ENCODE measurements at regions not wholly inside any gene's neighbourhood (a gene's known extent, or its start where the extent isn't known, plus 50 kb on each side); places are given as distances from the start of the nearest gene placed in this dataset.

DNA sequence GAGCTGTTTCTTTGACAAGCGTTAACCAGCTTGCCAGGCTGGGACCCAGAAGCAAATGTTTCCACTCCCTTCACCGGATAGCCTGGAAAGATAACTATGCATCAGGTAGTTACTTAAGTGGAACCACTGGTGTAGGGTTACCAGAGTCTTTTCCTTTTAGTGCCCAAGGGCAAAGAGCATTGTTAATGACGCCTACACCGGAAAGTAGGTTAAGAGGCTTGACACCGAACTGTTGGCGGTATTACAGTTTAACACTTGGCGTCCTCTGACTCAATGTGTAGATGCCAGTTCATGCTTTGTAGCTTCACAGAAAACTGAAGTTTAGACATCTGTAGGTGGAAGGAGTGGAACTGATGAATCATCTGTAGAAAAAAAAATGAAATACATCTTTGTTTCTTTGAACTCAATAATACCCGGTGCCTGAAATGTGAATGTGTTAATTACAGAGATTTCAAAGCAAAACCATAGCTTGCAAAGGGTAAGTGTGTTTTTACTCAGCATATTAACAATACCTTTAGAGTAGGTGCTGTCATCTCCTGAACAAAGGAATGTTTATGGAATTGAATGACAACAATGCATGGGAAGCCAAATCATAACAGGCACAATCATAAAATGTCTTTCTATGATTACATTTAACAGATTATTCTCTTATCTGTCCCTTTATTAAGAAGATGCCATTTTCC, 426.7 kb upstream of the SALL1 start:
- Mint-ChIP-seq H3K27me3 (peaks cover 21% of the 10 kb centered on the region), H3K4me1 (ENCODE audit: low read depth) (no peaks in the 10 kb centered on the region), H3K36me3 (ENCODE audit: insufficient read depth) (no peaks in the 10 kb centered on the region), H3K9me3 (ENCODE audit: low read depth) (no peaks in the 10 kb centered on the region), H3K4me3 (ENCODE audit: low read depth) (no peak overlapping the region), H3K27ac (no peak overlapping the region)
- TF ChIP-seq, protein P1, sequence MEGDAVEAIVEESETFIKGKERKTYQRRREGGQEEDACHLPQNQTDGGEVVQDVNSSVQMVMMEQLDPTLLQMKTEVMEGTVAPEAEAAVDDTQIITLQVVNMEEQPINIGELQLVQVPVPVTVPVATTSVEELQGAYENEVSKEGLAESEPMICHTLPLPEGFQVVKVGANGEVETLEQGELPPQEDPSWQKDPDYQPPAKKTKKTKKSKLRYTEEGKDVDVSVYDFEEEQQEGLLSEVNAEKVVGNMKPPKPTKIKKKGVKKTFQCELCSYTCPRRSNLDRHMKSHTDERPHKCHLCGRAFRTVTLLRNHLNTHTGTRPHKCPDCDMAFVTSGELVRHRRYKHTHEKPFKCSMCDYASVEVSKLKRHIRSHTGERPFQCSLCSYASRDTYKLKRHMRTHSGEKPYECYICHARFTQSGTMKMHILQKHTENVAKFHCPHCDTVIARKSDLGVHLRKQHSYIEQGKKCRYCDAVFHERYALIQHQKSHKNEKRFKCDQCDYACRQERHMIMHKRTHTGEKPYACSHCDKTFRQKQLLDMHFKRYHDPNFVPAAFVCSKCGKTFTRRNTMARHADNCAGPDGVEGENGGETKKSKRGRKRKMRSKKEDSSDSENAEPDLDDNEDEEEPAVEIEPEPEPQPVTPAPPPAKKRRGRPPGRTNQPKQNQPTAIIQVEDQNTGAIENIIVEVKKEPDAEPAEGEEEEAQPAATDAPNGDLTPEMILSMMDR (IDR thresholded peaks at IDR 0.05; ENCODE audit: unreplicated experiment): no peak
- no peak for DNase-seq (ENCODE audit: low spot score, unreplicated experiment)

DNA sequence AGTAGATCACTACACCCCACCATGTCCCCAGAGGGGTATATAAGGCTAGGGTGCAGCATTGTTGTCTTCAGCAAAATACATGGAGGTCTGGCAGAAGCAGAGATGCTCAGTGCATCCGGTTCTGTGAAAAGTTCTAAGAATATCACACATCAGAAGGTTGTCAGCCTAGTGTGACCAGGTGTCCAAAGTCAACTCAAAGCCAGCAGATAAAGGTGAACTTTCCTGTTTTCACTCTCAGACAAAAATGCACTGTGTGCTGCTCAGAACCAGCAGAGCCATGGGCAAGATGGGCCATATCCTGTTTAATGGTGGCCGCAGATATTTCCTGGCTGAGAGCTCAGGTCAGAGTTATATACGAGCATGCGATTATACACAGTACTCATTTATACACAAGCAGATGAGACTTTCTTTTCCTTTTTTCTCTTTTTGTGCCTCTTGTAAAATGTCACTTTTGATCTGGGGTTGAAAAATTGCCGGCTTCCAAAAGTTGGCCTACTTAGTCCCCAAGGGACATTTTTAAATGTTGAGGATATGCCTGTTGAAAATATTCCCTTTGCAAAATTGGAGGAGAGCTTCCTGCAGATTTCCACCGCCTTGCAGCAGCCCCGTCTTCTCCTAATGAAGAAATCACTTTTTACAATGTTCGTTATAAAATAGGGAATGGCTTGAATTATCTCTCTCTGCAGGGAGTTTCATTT, 425.6 kb upstream of the SALL1 start:
- no peak overlapping the region for H3K27ac Mint-ChIP-seq
- H3K4me3 Mint-ChIP-seq (ENCODE audit: low read depth): no peak overlapping the region
- TF ChIP-seq, protein P1 (IDR thresholded peaks at IDR 0.05; ENCODE audit: unreplicated experiment): no peak
- no peak for DNase-seq (ENCODE audit: low spot score, unreplicated experiment)
- H3K4me1 Mint-ChIP-seq (ENCODE audit: low read depth): no peaks in the 10 kb centered on the region
- H3K36me3 Mint-ChIP-seq (ENCODE audit: insufficient read depth): no peaks in the 10 kb centered on the region
- H3K27me3 Mint-ChIP-seq: peaks cover 26% of the 10 kb centered on the region
- H3K9me3 Mint-ChIP-seq (ENCODE audit: low read depth): no peaks in the 10 kb centered on the region

DNA sequence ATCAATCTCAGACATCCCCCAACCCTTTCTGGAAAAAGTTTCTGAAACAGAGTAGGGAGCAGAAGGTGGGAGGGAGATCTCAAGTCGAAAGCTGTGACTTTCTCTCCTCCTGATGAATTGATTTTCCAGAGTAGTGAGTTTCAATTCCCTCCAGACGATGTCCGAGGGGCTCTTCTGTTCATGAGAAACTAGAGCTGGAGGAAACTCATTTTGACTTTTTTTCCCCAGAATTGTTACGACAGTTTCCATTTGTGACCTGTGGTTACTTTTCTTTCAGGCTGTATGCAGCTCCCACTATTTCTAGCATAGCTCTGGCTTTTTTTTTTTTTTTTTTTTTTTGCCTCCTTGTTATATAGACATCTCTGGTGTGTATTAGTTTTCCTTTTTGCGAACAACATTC, 422.1 kb upstream of the SALL1 start:
- peaks cover 23% of the 10 kb centered on the region for H3K27me3 Mint-ChIP-seq
- peaks cover 2% of the 10 kb centered on the region for H3K4me1 Mint-ChIP-seq (ENCODE audit: low read depth)
- no peak overlapping the region for H3K27ac Mint-ChIP-seq
- no peaks in the 10 kb centered on the region for H3K36me3 Mint-ChIP-seq (ENCODE audit: insufficient read depth)
- no peak for DNase-seq (ENCODE audit: low spot score, unreplicated experiment)
- TF ChIP-seq, protein P1 (IDR thresholded peaks at IDR 0.05; ENCODE audit: unreplicated experiment): no peak
- no peaks in the 10 kb centered on the region for H3K9me3 Mint-ChIP-seq (ENCODE audit: low read depth)
- no peak overlapping the region for H3K4me3 Mint-ChIP-seq (ENCODE audit: low read depth)

DNA sequence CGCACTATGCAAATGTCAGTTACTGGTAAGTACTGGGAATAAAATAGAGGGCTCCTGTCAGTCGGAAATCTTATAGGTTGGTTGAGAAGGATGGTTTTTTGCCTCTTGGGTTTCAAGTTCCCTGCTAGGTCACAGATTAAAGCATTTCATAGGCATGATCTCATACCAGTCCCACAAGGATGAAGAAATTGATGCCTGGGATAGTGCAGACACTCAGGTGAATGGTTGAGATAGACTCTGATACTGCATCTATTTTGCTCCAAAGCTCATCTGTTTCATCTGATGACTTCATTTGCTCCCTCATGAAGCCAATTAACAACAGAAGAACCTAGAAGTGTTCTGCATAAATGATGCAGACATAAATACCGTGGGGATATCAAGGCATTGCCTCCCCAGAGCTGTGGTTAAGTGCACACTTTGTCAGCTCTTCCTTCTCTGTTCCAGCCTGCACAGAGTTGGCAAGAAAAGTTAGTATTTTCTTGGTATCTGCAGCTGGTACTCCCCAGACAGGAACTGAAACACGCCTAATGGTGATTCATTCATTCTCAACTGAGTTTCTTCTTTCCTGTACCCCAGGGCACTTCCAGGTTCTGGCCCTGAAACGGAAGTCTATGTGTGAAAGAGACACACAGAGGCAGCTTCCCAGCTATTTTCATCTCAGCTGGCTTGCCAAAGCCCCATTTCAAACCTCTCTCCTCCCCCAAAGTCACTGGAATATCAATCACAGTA, 418.3 kb upstream of the SALL1 start:
- Mint-ChIP-seq H3K4me3 (ENCODE audit: low read depth) (no peak overlapping the region), H3K27me3 (peaks cover 5% of the 10 kb centered on the region), H3K27ac (no peak overlapping the region), H3K9me3 (ENCODE audit: low read depth) (peaks cover 4% of the 10 kb centered on the region), H3K36me3 (ENCODE audit: insufficient read depth) (no peaks in the 10 kb centered on the region), H3K4me1 (ENCODE audit: low read depth) (peaks cover 2% of the 10 kb centered on the region)
- no peak for DNase-seq (ENCODE audit: low spot score, unreplicated experiment)
- TF ChIP-seq, protein P1 (IDR thresholded peaks at IDR 0.05; ENCODE audit: unreplicated experiment): no peak

DNA sequence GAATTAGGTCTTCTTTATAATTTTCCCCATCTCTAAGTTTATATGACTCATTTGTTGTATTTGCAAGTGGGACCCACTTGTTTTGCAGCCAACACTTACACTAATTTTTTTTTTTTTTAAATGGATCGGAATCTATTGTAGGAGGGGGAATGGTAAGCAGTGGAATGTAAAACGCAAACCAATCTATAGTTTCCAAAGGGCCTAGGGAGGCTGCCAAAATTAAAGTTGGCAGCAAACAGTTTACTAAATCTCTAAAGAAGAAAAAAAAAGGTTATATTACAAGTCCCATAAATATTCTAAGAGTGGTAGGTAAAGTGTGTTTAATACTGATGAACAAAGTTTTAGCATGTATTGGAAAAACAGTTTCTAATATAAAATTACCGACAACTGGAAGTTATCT, 416.8 kb upstream of the SALL1 start:
- H3K27me3 Mint-ChIP-seq: peaks cover 5% of the 10 kb centered on the region
- no peak overlapping the region for H3K4me3 Mint-ChIP-seq (ENCODE audit: low read depth)
- no peak overlapping the region for H3K27ac Mint-ChIP-seq
- no peaks in the 10 kb centered on the region for H3K36me3 Mint-ChIP-seq (ENCODE audit: insufficient read depth)
- DNase-seq (ENCODE audit: low spot score, unreplicated experiment): no peak
- peaks cover 2% of the 10 kb centered on the region for H3K4me1 Mint-ChIP-seq (ENCODE audit: low read depth)
- TF ChIP-seq, protein P1 (IDR thresholded peaks at IDR 0.05; ENCODE audit: unreplicated experiment): no peak
- peaks cover 4% of the 10 kb centered on the region for H3K9me3 Mint-ChIP-seq (ENCODE audit: low read depth)
